ENCODE measurements at regions not wholly inside any gene's neighbourhood (a gene's known extent, or its start where the extent isn't known, plus 50 kb on each side); places are given as distances from the start of the nearest gene placed in this dataset.

- no peaks in the 10 kb centered on the region for H3K4me1 ChIP-seq (ENCODE audit: control insufficient read depth, extremely low read depth, insufficient read depth, low read length)
- H3K4me3 ChIP-seq (replicated peaks in 1 of 3; ENCODE audit: insufficient read depth in 1 of 3, low read depth in 1 of 3, low read length in 3 of 3) = no peak overlapping the region
- H4K20me1 ChIP-seq (replicated peaks; ENCODE audit: control insufficient read depth, extremely low read depth, insufficient read depth, low read length) = no peaks in the 10 kb centered on the region
- peaks cover 3% of the 10 kb centered on the region for H3K9me3 ChIP-seq (replicated peaks; ENCODE audit: control insufficient read depth, insufficient read depth, low read length)
- H3K36me3 ChIP-seq (ENCODE audit: control insufficient read depth in 2 of 2, extremely low read depth in 1 of 2, insufficient read depth in 2 of 2, low read length in 2 of 2) = no peaks in the 10 kb centered on the region
- POLR2A ChIA-PET = no interaction called here
- no peak overlapping the region for H2AFZ ChIP-seq (ENCODE audit: low read depth, low read length)
- dilution Hi-C loops (cut with MboI; ENCODE audit: extremely low pct_ligation_motif_present, low sequenced_read_pairs) = no loop called here
- no peaks in the 10 kb centered on the region for H3K79me2 ChIP-seq (ENCODE audit: control insufficient read depth, insufficient read depth, low read length)
- H3K27me3 ChIP-seq (ENCODE audit: control insufficient read depth in 2 of 2, insufficient read depth in 2 of 2, low read length in 2 of 2) = no peaks in the 10 kb centered on the region
- no peak for FAIRE-seq
- no TSS peak for BruUV-seq (replicated peaks)
- CTCF ChIA-PET = no interaction called here
- H3K9me1 ChIP-seq (replicated peaks; ENCODE audit: control insufficient read depth, extremely low read depth, insufficient read depth, low read length) = no peaks in the 10 kb centered on the region
- no peak for TF ChIP-seq CTCF (IDR thresholded peaks at IDR 0.05; ENCODE audit: extremely low read depth in 1 of 2, insufficient read depth in 1 of 2, low read depth in 1 of 2, low read length in 2 of 2)
- TF ChIP-seq MAX (IDR thresholded peaks at IDR 0.05; ENCODE audit: insufficient read depth, insufficient read length) = no peak
- TF ChIP-seq GATA2 (IDR thresholded peaks at IDR 0.05; ENCODE audit: insufficient read depth, insufficient read length, low read depth, low read length) = no peak
- TF ChIP-seq JUN (IDR thresholded peaks at IDR 0.05; ENCODE audit: borderline replicate concordance, insufficient read depth, insufficient read length, low read depth) = no peak
- no peak for TF ChIP-seq FOS (IDR thresholded peaks at IDR 0.05; ENCODE audit: borderline replicate concordance, insufficient read depth, low read length)
- TF ChIP-seq POLR2A (IDR thresholded peaks at IDR 0.05; ENCODE audit: low read depth, low read length) = no peak
- no peak for TF ChIP-seq MYC (IDR thresholded peaks at IDR 0.05; ENCODE audit: low read depth, low read length)
- TF ChIP-seq EZH2 (IDR thresholded peaks at IDR 0.05; ENCODE audit: borderline replicate concordance, low read depth, low read length, severe bottlenecking) = no peak
- TF ChIP-seq POLR2AphosphoS5 (IDR thresholded peaks at IDR 0.05; ENCODE audit: insufficient read depth, low read depth, low read length) = no peak
- DNase-seq (ENCODE audit: low read depth, low spot score) = no peak
- no peak overlapping the region for H3K4me2 ChIP-seq (ENCODE audit: insufficient read depth, low read length)
- no peak overlapping the region for H3K9ac ChIP-seq (replicated peaks; ENCODE audit: extremely low read depth, insufficient read depth, low read length)
- H3K27ac ChIP-seq (ENCODE audit: insufficient read depth, low read depth, low read length) = no peak overlapping the region
- intact Hi-C loops (cut with micrococcal nuclease) = no loop called here
Observed at GRCh38 chr6:68200929-68201328, 434.2 kb upstream of the ADGRB3 start.

All from endothelial cell of umbilical vein (primary cell).